Mesendoderm (in vitro differentiated cells): ENCODE measurements at regions not wholly inside any gene's neighbourhood (a gene's known extent, or its start where the extent isn't known, plus 50 kb on each side); places are given as distances from the start of the nearest gene placed in this dataset.

Experiments used
- DNase-seq: peaks from one replicate; pipeline ENCODE4 v3.0.0; 2013
- H2AK5ac ChIP-seq: 2 replicates; pipeline ENCODE4 v1.6.1; 2013; ENCODE audit warnings: low read length, inconsistent platforms
- H2BK120ac ChIP-seq: 2 replicates; pipeline ENCODE4 v1.6.1; 2013; ENCODE audit warnings: low read depth, mild to moderate bottlenecking, low read length, moderate library complexity, mixed read lengths
- H2BK15ac ChIP-seq: replicated peaks from 2 replicates; pipeline ENCODE4 v1.6.1; 2013; ENCODE audit warnings: low read depth, mild to moderate bottlenecking, moderate library complexity
- H2BK5ac ChIP-seq: 2 replicates; pipeline ENCODE4 v1.6.1; 2013; ENCODE audit warnings: low read length, inconsistent platforms
- H3K18ac ChIP-seq: 2 replicates; pipeline ENCODE4 v1.6.1; 2013; ENCODE audit warnings: mild to moderate bottlenecking, low read length, mixed read lengths
- H3K23ac ChIP-seq: one replicate; pipeline ENCODE4 v1.6.1; 2013; ENCODE audit warnings: low read length
- H3K27ac ChIP-seq: 2 replicates; pipeline ENCODE4 v1.5.1; 2013; ENCODE audit warnings: low read depth, mild to moderate bottlenecking, inconsistent platforms, low read length, moderate library complexity
- H3K27me3 ChIP-seq: 2 replicates; pipeline ENCODE4 v1.6.1; 2013; ENCODE audit warnings: low read length, control low read depth, mild to moderate bottlenecking, inconsistent platforms; ENCODE audit not compliant: insufficient read depth, poor library complexity
- H3K36me3 ChIP-seq: 2 replicates; pipeline ENCODE4 v1.6.1; 2013; ENCODE audit warnings: low read length, inconsistent platforms; ENCODE audit not compliant: control insufficient read depth, insufficient read depth
- H3K4ac ChIP-seq: one replicate; pipeline ENCODE4 v1.6.1; 2013; ENCODE audit warnings: low read depth, mild to moderate bottlenecking, low read length, moderate library complexity
- H3K4me1 ChIP-seq: 2 replicates; pipeline ENCODE4 v1.6.1; 2013; ENCODE audit warnings: low read depth, low read length, inconsistent platforms; ENCODE audit not compliant: control insufficient read depth
- H3K4me2 ChIP-seq: 2 replicates; pipeline ENCODE4 v1.6.1; 2013; ENCODE audit warnings: low read length
- H3K4me3 ChIP-seq: 2 replicates; pipeline ENCODE4 v1.5.1; 2013; ENCODE audit warnings: mild to moderate bottlenecking, low read length
- H3K56ac ChIP-seq: one replicate; pipeline ENCODE4 v1.6.1; 2013; ENCODE audit warnings: low read length
- H3K79me1 ChIP-seq: 2 replicates; pipeline ENCODE4 v1.6.1; 2013; ENCODE audit warnings: low read length, inconsistent platforms
- H3K79me2 ChIP-seq: 2 replicates; pipeline ENCODE4 v1.6.1; 2013; ENCODE audit warnings: mild to moderate bottlenecking, low read length; ENCODE audit not compliant: control insufficient read depth, insufficient read depth
- H3K9ac ChIP-seq: 2 replicates; pipeline ENCODE4 v1.6.1; 2013; ENCODE audit warnings: low read length, inconsistent platforms
- H4K5ac ChIP-seq: one replicate; pipeline ENCODE4 v1.6.1; 2013; ENCODE audit warnings: low read length
- H4K8ac ChIP-seq: one replicate; pipeline ENCODE4 v1.6.1; 2013; ENCODE audit warnings: low read depth, mild to moderate bottlenecking, control low read depth, low read length, moderate library complexity
- WGBS: extraction: QIAGEN DNeasy Blood & Tissue Kit; methylation state at CpG from one replicate; pipeline ENCODE4 v1.1.7; 2013; ENCODE audit warnings: low lambda C conversion rate, missing lambda C conversion rate; ENCODE audit not compliant: insufficient coverage; ENCODE audit errors: extremely low coverage; 5-methylcytosine and 5-hydroxymethylcytosine counted together

GRCh38 chr5:8517456-8517855, 648.5 kb downstream of the MTRR start:
- Histone ChIP-seq H3K9ac (no peak overlapping the region), H3K79me2 (no peaks in the 10 kb centered on the region), H3K4ac (no peak overlapping the region), H3K56ac (no peak overlapping the region), H3K27ac (no peak overlapping the region), H2BK5ac (no peak overlapping the region), H3K23ac (no peak overlapping the region), H3K18ac (no peak overlapping the region), H2BK120ac (no peak overlapping the region), H3K4me1 (no peaks in the 10 kb centered on the region), H3K4me2 (no peak overlapping the region), H3K4me3 (no peak overlapping the region), H2AK5ac (no peak overlapping the region), H3K36me3 (no peaks in the 10 kb centered on the region), H2BK15ac (no peak overlapping the region), H3K27me3 (no peaks in the 10 kb centered on the region), H3K79me1 (no peaks in the 10 kb centered on the region), H4K8ac (no peak overlapping the region), H4K5ac (no peak overlapping the region)
- WGBS: no CpG with 5 or more reads among the region's 6 CpGs
- DNase-seq: peak; percentile 86

GRCh38 chr5:8520917-8521316, 652.0 kb downstream of the MTRR start:
- no peak overlapping the region for H3K18ac ChIP-seq
- no peak overlapping the region for H2AK5ac ChIP-seq
- H3K36me3 ChIP-seq: no peaks in the 10 kb centered on the region
- no peak overlapping the region for H3K4ac ChIP-seq
- no peak overlapping the region for H3K9ac ChIP-seq
- H2BK120ac ChIP-seq: no peak overlapping the region
- no peaks in the 10 kb centered on the region for H3K27me3 ChIP-seq
- H3K27ac ChIP-seq: no peak overlapping the region
- DNase-seq: no peak
- no peaks in the 10 kb centered on the region for H3K79me2 ChIP-seq
- no peaks in the 10 kb centered on the region for H3K4me1 ChIP-seq
- H3K4me3 ChIP-seq: no peak overlapping the region
- H3K23ac ChIP-seq: no peak overlapping the region
- no peak overlapping the region for H4K5ac ChIP-seq
- no peak overlapping the region for H2BK15ac ChIP-seq
- no peak overlapping the region for H3K56ac ChIP-seq
- H2BK5ac ChIP-seq: no peak overlapping the region
- no peak overlapping the region for H4K8ac ChIP-seq
- H3K4me2 ChIP-seq: no peak overlapping the region
- WGBS: no CpG with 5 or more reads among the region's 3 CpGs
- no peaks in the 10 kb centered on the region for H3K79me1 ChIP-seq

GRCh38 chr5:8521991-8522390, 653.0 kb downstream of the MTRR start:
- Histone ChIP-seq H2BK120ac (no peak overlapping the region), H3K56ac (no peak overlapping the region), H3K27me3 (no peaks in the 10 kb centered on the region), H3K36me3 (no peaks in the 10 kb centered on the region), H3K79me1 (no peaks in the 10 kb centered on the region), H3K9ac (no peak overlapping the region), H3K4ac (no peak overlapping the region), H3K4me2 (no peak overlapping the region), H2BK15ac (no peak overlapping the region), H3K23ac (no peak overlapping the region), H3K27ac (no peak overlapping the region), H3K4me3 (no peak overlapping the region), H4K8ac (no peak overlapping the region), H3K18ac (no peak overlapping the region), H3K4me1 (no peaks in the 10 kb centered on the region), H2AK5ac (no peak overlapping the region), H3K79me2 (no peaks in the 10 kb centered on the region), H2BK5ac (no peak overlapping the region), H4K5ac (no peak overlapping the region)
- no CpG with 5 or more reads among the region's 8 CpGs for WGBS
- no peak for DNase-seq

GRCh38 chr5:8522646-8523045, 653.7 kb downstream of the MTRR start:
- no peaks in the 10 kb centered on the region for H3K27me3 ChIP-seq
- no peak overlapping the region for H3K4ac ChIP-seq
- peak; percentile 32 for DNase-seq
- H3K4me1 ChIP-seq: no peaks in the 10 kb centered on the region
- H3K79me2 ChIP-seq: no peaks in the 10 kb centered on the region
- no peak overlapping the region for H2BK15ac ChIP-seq
- no peak overlapping the region for H3K27ac ChIP-seq
- no peak overlapping the region for H4K8ac ChIP-seq
- no peaks in the 10 kb centered on the region for H3K36me3 ChIP-seq
- no peak overlapping the region for H3K4me2 ChIP-seq
- no peak overlapping the region for H2BK120ac ChIP-seq
- H3K4me3 ChIP-seq: no peak overlapping the region
- no peak overlapping the region for H2AK5ac ChIP-seq
- H4K5ac ChIP-seq: no peak overlapping the region
- H3K9ac ChIP-seq: no peak overlapping the region
- H3K18ac ChIP-seq: no peak overlapping the region
- no peak overlapping the region for H3K23ac ChIP-seq
- H3K56ac ChIP-seq: no peak overlapping the region
- no peaks in the 10 kb centered on the region for H3K79me1 ChIP-seq
- no CpG with 5 or more reads among the region's 3 CpGs for WGBS
- no peak overlapping the region for H2BK5ac ChIP-seq

- Histone ChIP-seq H3K27ac (no peak overlapping the region), H2AK5ac (no peak overlapping the region), H3K79me1 (no peaks in the 10 kb centered on the region), H3K23ac (no peak overlapping the region), H3K56ac (no peak overlapping the region), H2BK5ac (no peak overlapping the region), H3K18ac (no peak overlapping the region), H3K4ac (no peak overlapping the region), H2BK15ac (no peak overlapping the region), H3K4me2 (no peak overlapping the region), H4K8ac (no peak overlapping the region), H3K27me3 (no peaks in the 10 kb centered on the region), H3K4me3 (no peak overlapping the region), H2BK120ac (no peak overlapping the region), H3K36me3 (no peaks in the 10 kb centered on the region), H3K4me1 (no peaks in the 10 kb centered on the region), H4K5ac (no peak overlapping the region), H3K9ac (no peak overlapping the region), H3K79me2 (no peaks in the 10 kb centered on the region)
- no CpG with 5 or more reads among the region's 3 CpGs for WGBS
- no peak for DNase-seq
Measured at GRCh38 chr5:8523501-8523900, 654.6 kb downstream of the MTRR start.

- no peak overlapping the region for H4K8ac ChIP-seq
- H3K4me2 ChIP-seq: no peak overlapping the region
- no peak overlapping the region for H3K4me3 ChIP-seq
- no peak overlapping the region for H3K23ac ChIP-seq
- no peaks in the 10 kb centered on the region for H3K36me3 ChIP-seq
- H3K56ac ChIP-seq: no peak overlapping the region
- no peaks in the 10 kb centered on the region for H3K79me2 ChIP-seq
- H3K4ac ChIP-seq: no peak overlapping the region
- no peak overlapping the region for H2BK5ac ChIP-seq
- H3K27me3 ChIP-seq: no peaks in the 10 kb centered on the region
- no peaks in the 10 kb centered on the region for H3K79me1 ChIP-seq
- no CpG with 5 or more reads among the region's 2 CpGs for WGBS
- no peak overlapping the region for H4K5ac ChIP-seq
- no peak overlapping the region for H2AK5ac ChIP-seq
- no peak overlapping the region for H2BK15ac ChIP-seq
- no peak overlapping the region for H3K27ac ChIP-seq
- no peaks in the 10 kb centered on the region for H3K4me1 ChIP-seq
- no peak overlapping the region for H2BK120ac ChIP-seq
- no peak for DNase-seq
- H3K9ac ChIP-seq: no peak overlapping the region
- H3K18ac ChIP-seq: no peak overlapping the region
Measured at GRCh38 chr5:8525819-8526218, 656.9 kb downstream of the MTRR start.
